GM21717 (cell line): ENCODE measurements at regions not wholly inside any gene's neighbourhood (a gene's known extent, or its start where the extent isn't known, plus 50 kb on each side); places are given as distances from the start of the nearest gene placed in this dataset.

Source experiments
- ATAC-seq: cut with Tn5 transposase; IDR thresholded peaks from one replicate; pipeline ENCODE4 v1.9.1; 2021; ENCODE audit warnings: mild to moderate bottlenecking, moderate library complexity; ENCODE audit not compliant: unreplicated experiment

DNA sequence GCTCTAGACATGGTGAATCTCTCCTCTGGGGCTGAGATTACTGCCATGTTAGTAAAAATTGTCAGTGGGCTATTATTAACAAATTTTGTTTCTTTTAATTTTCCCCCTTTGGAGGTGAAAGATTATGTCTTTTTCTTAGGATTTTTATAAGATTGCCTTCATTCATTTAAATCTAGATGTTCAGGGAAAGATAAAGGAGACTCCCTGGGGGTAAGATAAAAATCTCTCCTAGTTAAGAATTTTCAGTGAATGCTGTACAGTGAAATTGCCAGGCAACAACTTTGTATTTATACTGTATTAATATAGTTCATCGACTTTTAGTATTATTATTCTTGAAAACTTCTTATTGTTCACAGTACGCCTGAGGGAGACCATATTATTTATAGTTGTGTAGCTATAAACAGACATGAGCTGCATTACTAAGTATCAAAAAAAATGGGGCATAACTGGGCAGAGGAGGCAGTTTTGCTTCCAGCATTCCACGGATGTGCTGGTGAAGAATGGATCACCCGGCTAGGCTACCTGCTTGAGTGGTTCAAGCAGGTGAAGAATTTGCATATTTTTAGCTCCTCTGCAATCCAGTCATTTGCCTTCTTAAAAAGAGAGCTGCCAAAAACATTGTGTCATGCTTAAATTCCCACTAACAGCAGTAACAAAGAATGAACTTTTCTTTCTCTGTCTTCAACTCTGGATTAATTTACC is 552.1 kb downstream of the DNAJB9 start:
- no peak for ATAC-seq

DNA sequence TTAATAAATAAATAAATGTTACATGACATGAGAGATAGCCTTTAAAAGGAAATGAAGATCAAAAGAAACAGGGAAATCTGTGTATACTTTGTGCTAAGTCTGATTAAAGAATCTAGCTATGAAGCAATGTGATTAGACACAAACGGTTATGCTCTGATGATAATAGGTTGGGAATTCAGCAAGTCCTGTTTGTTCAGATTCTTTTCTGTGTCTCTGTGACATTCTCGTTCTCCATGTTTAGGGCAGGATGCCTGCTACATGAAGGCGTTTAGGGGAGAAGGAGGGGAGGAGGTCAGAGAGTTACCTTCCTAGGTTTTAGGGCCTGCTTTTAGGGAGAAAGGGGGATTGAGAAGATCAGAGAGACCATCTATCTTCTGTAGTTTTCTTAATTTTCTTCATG is 555.3 kb downstream of the DNAJB9 start:
- ATAC-seq = no peak

DNA sequence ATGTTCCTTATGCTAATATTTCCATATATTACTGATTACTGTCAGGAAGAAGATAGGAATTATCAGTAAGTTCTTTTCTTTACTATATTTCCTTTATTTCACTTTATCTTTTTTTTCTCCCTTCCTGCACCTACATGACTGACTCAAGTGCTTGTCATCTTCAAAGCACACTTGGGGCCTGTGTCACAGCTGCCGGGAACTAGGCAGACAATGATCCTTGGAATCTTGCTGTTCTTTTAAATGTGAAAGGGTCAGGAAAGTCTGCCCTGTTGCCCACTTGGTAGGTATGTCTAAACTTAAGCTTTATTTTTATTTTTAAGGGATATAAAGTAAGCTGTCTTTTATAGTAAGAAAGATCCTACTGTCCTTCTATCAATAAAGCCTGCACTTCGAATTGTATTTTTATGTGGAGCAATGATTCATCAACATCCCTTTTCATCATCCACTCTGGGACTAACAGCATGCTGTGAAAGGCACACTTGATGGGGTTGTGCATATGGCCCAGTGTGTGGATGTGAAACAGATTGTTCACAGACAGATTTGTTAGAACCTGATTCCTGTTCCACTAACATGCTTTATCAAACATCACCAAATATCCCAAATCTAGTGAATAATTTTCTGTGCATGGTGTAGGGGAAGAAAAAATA is 556.9 kb downstream of the DNAJB9 start:
- no peak for ATAC-seq

DNA sequence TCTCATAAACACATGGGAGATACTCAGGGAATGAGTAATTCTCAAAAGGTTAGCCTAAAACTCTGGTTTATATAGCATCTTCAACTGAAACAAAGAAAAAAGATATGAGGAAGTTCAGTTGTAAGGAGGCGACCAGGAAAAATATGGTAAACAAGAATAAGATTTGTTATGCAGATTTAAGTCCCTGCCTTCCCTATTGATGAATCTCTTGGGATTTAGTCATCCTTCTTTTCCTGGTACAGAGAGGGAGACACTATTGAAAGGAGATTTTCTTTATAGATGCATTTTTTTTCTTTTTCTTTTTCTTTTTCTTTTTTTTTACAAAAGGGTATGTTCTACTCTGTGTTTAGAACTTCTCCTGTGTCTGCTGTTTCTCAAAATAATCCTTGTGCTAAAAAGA is 557.5 kb downstream of the DNAJB9 start:
- no peak for ATAC-seq

DNA sequence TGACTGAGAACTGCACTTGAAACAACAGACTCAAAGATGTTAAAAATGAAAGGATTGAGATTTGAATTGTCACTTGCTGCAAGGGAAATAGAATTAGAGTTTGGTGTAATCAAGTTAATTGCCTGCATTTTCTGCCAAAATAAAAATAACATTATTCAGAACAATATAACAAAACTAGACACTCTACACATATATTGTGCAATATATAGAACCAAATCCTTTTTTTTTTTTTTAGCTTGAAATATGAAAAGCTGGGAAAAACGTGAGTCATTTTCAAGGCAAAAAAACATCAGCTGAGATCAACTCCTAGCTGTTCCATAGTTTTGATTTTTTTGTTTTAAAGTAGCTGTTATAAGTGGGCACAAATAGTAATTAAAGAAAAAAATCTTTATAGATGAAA is 561.5 kb downstream of the DNAJB9 start:
- no peak for ATAC-seq

DNA sequence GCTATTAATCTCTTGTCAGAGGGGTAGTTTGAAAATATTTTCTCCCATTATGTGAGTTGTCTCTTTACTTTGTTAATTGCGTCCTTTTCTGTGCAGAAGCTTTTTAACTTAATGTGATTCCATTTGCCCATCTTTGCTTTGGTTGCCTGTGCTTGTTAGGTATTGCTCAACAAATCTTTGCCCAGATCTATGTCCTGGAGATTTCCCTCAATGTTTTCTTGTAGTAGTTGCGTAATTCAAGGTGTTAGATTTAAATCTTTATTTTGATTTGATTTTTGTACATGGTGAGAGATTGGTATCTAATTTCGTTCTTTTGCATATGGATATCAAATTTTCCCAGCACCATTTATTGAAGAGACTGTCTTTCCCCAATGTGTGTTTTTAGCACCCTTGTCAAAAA is 567.2 kb downstream of the DNAJB9 start:
- ATAC-seq = no peak

GRCh38 chr7:109154748-109155147 is 585.1 kb downstream of the DNAJB9 start:
- no peak for ATAC-seq

GRCh38 chr7:109158246-109158645 is 588.6 kb downstream of the DNAJB9 start:
- no peak for ATAC-seq

- ATAC-seq = no peak
Measured at GRCh38 chr7:109176661-109177060, 607.0 kb downstream of the DNAJB9 start.

DNA sequence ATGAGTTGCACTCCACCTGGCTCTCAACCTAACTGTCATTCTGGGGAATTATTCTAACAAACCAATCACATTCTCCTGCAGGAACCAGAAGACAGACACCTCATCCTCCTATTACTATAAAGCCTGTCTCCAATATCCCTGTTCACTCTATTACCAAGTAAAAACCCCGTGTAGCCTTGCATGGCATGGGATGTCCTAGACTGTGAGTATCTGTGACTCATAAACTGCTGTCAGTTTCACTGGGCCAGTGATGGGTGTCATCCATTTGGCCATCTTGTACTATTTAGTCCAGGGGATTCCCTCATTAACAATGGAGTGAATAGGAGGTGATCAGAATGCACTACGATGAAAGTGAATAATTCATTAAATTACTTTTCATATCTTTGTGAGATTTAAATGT is 608.7 kb downstream of the DNAJB9 start:
- no peak for ATAC-seq

DNA sequence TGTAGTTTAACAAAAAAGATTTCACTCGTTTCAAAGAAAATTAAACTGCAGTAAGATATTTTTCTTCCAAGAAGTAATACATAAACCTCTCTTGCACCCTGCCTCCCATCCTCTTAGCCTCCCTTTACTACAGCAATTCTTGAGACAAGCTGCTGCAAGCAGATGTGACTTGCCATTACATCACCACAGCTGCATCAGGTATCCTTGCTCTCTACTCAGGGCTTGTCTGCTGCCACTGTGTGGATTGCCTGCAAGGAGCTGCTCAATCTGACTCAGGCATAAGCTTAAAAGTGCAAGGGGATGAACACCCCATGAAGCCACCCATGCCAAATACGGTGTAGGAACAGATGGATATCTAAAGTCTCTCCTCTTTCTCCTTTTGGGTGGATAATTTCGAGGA is 609.9 kb downstream of the DNAJB9 start:
- no peak for ATAC-seq

GRCh38 chr7:109190766-109191398 is 621.2 kb downstream of the DNAJB9 start:
- no peak for ATAC-seq

GRCh38 chr7:109206196-109206595 is 636.5 kb downstream of the DNAJB9 start:
- ATAC-seq = no peak

DNA sequence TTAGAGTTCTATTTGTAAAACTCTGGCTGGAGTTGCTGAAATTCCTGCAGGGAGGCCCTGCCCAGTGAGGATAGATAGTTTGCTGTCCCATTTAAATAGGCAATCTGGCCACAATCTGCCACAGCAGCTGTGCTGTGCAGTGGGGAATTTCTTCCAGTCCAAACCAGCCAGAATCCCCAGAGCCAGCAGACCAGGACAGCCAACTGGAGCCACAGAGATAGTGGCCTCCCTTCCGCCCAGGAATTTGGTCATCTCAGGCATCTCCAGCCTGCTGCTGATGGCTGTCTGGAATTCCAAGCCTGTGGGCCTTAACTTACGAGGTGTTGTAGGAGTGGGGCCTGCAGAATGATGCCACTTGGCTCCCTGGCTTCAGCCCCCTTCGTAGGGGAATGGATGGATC is 643.4 kb downstream of the DNAJB9 start:
- no peak for ATAC-seq

GRCh38 chr7:109215341-109215740 is 645.7 kb downstream of the DNAJB9 start:
- ATAC-seq = no peak

- no peak for ATAC-seq
Measured at GRCh38 chr7:109224100-109224499, 654.4 kb downstream of the DNAJB9 start.

DNA sequence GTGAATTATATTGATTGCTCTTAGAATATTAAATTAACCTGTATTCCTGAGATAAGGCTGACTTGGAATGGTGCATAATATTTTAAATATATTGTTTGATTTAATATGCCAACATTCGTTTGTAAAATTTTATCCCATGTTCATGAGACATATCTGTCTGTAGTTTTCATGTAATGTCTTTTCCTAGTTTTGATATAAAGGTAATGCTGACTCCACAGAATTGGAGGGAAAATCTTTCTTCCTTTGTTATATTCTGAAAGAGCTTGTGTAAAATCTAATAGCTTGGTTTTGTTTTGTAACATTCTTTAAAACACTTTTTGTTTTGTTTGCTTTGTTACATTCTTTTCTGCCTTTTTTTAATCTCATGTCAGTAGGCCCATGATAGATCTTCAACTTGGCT is 657.0 kb downstream of the DNAJB9 start:
- ATAC-seq = no peak

DNA sequence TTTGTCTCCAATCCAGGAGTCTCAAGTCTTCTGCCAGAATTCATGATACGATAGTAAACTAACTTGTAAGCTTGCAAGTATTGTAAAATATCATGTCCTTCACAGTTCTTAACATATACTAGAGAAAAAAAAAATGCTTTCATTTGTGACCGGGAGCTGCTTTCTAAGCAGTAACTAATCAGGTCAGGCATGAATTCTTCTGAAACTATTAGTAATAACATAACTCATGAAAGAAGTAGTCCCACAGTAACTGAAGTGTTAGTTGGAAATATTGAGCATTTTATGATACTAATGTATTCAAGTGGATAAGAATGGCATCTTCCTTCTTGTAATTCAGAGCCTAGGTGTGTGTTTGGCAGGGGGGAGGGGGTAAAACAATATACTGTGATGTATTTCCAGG is 665.6 kb downstream of the DNAJB9 start:
- ATAC-seq = no peak

GRCh38 chr7:109246330-109247077 is 676.8 kb downstream of the DNAJB9 start:
- ATAC-seq = no peak

GRCh38 chr7:109256762-109257560 is 687.3 kb downstream of the DNAJB9 start:
- ATAC-seq = no peak

DNA sequence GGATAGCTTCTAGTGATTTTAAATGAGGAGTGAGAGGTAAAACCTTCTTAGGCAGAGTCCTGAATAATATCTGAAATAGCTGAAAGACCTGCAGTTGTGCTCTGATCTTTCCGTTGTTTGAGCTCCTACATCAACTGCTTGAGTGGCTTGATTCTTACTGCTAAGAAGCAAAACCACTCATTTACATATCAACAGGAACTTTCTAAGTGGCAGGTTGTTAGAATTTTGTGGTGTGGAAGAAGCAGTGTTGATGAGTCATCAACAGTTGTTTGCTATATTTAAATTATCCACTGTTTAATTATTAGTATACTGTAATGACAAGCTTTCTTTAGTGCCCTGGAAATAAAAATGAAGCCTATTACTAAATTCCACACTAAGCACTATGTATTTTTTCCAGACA is 689.5 kb downstream of the DNAJB9 start:
- ATAC-seq = no peak
